Activated naive CD4-positive, alpha-beta T cell (primary cell): ENCODE measurements at regions not wholly inside any gene's neighbourhood (a gene's known extent, or its start where the extent isn't known, plus 50 kb on each side); places are given as distances from the start of the nearest gene placed in this dataset.

Experiments
- DNase-seq, 4 experiments: peaks; one replicate each; lab custom pipeline; 2025; lab: John Stamatoyannopoulos, UW

GRCh38 chr9:89554307-89555035 lies 50.3 kb upstream of the GADD45G start:
- DNase-seq: no peak

GRCh38 chr9:89553451-89554010 lies 51.3 kb upstream of the GADD45G start:
- DNase-seq: no peak

- no peak for DNase-seq
These were observed 52.5 kb upstream of the SEMA4D start for GRCh38 chr9:89550346-89550927.

- peak; percentile 65 to 82 (median 78) for DNase-seq
These were observed 51.2 kb upstream of the SEMA4D start for GRCh38 chr9:89549031-89549644.

- no peak for DNase-seq
These were observed 50.2 kb upstream of the SEMA4D start for GRCh38 chr9:89548071-89548638.
